Adrenal gland (tissue), 5 donors: ENCODE measurements at regions not wholly inside any gene's neighbourhood (a gene's known extent, or its start where the extent isn't known, plus 50 kb on each side); places are given as distances from the start of the nearest gene placed in this dataset.

ENCODE experiments used
- POLR2A ChIP-seq, 2 donors: fragments of 450-650 bp; IDR thresholded peaks; one replicate each; pipeline ENCODE4 v1.6.1; 2017; ENCODE audit warnings: antibody characterized with exemption in 2 of 2, mild to moderate bottlenecking in 2 of 2, moderate library complexity in 1 of 2
- TF ChIP-seq, protein P1 (sequence below), 6 experiments: fragments of 450-650 bp in 4 of 6; fragments of 200-600 bp in 2 of 6; sonication (generic) in 1 of 6; IDR thresholded peaks; 1 replicate in 5 of 6; 2 replicates in 1 of 6; pipeline versions ENCODE4 v1.5.1 to v1.8.0; 2016 to 2021; ENCODE audit warnings: antibody characterized with exemption in 6 of 6, mild to moderate bottlenecking in 2 of 6, moderate library complexity in 1 of 6
- donor health status: DM: no; HTN: no; CAD: no.

DNA sequence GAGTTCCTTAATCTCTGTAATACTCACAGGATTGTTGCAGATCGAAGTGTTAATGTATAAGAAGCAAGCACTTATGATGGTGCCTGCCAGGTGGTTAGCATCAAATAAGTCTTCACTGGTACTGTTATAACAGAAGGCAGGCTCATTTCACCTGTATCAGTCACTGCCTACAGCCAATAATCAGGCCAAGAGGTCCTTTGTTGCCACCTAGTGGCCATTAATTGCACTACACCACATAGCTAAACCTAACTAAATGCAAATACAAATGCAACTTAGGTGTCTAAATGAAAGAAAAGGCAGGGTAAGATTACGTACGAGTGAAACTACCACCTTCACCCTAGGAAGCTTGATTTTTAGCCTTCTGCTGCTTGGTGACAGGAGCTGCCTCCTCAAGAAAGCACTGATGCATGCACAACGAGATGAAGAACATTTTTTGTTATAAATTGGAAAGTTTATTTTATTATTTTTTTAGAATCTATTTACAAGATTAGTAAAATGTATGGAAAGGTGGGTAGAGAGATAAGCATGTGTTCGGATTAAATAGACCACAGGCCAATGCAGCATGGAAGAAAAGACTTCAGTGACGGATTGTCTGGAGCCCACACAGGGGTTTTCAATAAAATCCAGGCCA is 334.8 kb upstream of the CAMK1G start:
- TF ChIP-seq, protein P1, sequence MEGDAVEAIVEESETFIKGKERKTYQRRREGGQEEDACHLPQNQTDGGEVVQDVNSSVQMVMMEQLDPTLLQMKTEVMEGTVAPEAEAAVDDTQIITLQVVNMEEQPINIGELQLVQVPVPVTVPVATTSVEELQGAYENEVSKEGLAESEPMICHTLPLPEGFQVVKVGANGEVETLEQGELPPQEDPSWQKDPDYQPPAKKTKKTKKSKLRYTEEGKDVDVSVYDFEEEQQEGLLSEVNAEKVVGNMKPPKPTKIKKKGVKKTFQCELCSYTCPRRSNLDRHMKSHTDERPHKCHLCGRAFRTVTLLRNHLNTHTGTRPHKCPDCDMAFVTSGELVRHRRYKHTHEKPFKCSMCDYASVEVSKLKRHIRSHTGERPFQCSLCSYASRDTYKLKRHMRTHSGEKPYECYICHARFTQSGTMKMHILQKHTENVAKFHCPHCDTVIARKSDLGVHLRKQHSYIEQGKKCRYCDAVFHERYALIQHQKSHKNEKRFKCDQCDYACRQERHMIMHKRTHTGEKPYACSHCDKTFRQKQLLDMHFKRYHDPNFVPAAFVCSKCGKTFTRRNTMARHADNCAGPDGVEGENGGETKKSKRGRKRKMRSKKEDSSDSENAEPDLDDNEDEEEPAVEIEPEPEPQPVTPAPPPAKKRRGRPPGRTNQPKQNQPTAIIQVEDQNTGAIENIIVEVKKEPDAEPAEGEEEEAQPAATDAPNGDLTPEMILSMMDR (IDR thresholded peaks at IDR 0.05): peak; percentile 59 to 95 (median 84)
- no peak for TF ChIP-seq POLR2A (IDR thresholded peaks at IDR 0.05)
